ENCODE measurements at regions not wholly inside any gene's neighbourhood (a gene's known extent, or its start where the extent isn't known, plus 50 kb on each side); places are given as distances from the start of the nearest gene placed in this dataset.
A peak's percentile ranks its signal among the peaks of the same experiment; 100 is the strongest.
"Not testable (repeated sequence)": the region's sequence is repeated elsewhere in the genome, so short reads cannot be mapped to it uniquely, and the experiment has no call there.

DNA sequence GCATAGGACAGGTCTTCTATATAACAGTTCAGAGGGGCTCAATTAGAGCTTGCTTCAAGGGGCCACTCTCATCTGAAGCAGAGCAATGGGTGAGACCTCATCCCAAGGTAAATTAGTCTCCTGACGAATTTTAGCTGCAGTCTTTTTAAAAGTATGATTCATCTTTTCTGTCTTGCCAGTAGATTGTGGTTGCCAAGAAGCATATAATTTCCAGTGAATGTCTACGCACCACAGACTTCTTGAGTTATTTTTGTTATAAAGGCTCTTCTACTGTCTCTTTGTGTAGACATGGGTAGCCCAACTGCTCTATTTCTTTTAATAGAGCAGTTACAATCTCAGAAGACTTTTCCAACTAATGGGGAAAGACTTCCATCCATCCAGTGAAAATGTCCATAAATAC is 108.9 kb upstream of the FMN2 start:
- no peak overlapping the region for H3K4me3 Mint-ChIP-seq (ENCODE audit: low read depth)
- H3K27me3 Mint-ChIP-seq = peaks cover 4% of the 10 kb centered on the region
- TF ChIP-seq, protein P1, sequence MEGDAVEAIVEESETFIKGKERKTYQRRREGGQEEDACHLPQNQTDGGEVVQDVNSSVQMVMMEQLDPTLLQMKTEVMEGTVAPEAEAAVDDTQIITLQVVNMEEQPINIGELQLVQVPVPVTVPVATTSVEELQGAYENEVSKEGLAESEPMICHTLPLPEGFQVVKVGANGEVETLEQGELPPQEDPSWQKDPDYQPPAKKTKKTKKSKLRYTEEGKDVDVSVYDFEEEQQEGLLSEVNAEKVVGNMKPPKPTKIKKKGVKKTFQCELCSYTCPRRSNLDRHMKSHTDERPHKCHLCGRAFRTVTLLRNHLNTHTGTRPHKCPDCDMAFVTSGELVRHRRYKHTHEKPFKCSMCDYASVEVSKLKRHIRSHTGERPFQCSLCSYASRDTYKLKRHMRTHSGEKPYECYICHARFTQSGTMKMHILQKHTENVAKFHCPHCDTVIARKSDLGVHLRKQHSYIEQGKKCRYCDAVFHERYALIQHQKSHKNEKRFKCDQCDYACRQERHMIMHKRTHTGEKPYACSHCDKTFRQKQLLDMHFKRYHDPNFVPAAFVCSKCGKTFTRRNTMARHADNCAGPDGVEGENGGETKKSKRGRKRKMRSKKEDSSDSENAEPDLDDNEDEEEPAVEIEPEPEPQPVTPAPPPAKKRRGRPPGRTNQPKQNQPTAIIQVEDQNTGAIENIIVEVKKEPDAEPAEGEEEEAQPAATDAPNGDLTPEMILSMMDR (IDR thresholded peaks at IDR 0.05; ENCODE audit: unreplicated experiment) = no peak
- H3K36me3 Mint-ChIP-seq (ENCODE audit: insufficient read depth) = peaks cover 1% of the 10 kb centered on the region
- H3K4me1 Mint-ChIP-seq (ENCODE audit: low read depth) = no peaks in the 10 kb centered on the region
- no peak for DNase-seq (ENCODE audit: low spot score, unreplicated experiment)
- H3K9me3 Mint-ChIP-seq (ENCODE audit: low read depth) = peaks cover 49% of the 10 kb centered on the region
- no peak overlapping the region for H3K27ac Mint-ChIP-seq

DNA sequence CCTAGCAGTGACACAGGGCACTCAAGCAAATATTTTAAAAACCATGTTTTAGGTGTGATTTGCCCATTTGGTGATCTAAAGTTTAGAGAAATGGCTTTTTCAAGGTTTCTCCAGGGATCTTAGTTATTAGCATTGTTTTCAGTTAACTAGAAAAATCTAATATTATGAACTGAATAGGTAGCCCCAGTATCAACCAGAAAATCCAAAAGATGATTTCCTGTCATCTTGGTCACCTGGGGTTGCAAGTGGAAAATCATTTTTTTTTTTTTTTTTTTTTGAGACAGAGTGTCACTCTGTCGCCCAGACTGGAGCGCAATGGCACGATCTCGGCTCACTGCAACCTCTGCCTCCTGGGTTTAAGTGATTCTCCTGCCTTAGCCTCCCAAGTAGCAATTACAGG is 106.6 kb upstream of the FMN2 start:
- peaks cover 34% of the 10 kb centered on the region for H3K9me3 Mint-ChIP-seq (ENCODE audit: low read depth)
- H3K4me1 Mint-ChIP-seq (ENCODE audit: low read depth) = no peaks in the 10 kb centered on the region
- H3K27ac Mint-ChIP-seq = no peak overlapping the region
- H3K27me3 Mint-ChIP-seq = peaks cover 24% of the 10 kb centered on the region
- H3K36me3 Mint-ChIP-seq (ENCODE audit: insufficient read depth) = peaks cover under 1% of the 10 kb centered on the region
- H3K4me3 Mint-ChIP-seq (ENCODE audit: low read depth) = no peak overlapping the region
- DNase-seq (ENCODE audit: low spot score, unreplicated experiment) = no peak
- TF ChIP-seq, protein P1 (IDR thresholded peaks at IDR 0.05; ENCODE audit: unreplicated experiment) = no peak

DNA sequence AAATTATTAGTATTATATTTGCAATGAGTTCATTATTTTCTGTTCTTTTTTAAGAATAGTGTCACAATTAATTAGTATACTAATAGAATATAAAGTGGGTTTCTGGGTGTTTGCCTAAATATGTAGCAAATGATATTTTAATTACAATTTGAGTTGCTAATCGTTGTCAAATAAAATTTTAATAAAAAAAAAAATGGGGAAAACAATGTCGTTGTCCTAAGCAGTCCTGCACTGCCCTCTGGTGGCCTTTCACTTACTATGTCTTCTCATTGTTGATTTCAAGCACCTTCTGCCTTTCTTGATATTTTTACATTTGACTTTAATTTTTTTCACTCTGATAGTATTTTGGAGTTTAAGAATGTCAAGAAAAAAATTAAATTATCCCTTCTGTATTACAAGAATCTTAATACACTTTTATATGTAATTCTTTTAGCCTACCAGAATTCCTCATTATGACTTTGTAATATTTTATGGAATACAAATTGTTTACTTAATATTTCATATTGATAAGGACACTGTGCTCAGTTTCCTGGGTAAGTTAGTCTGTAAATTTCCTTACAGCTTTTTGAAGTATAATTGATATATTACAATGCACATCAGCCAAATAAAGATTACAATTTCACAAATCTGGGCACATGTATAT is 104.5 kb upstream of the FMN2 start:
- Mint-ChIP-seq H3K36me3 (ENCODE audit: insufficient read depth) (no peaks in the 10 kb centered on the region), H3K4me1 (ENCODE audit: low read depth) (no peaks in the 10 kb centered on the region), H3K27me3 (peaks cover 41% of the 10 kb centered on the region), H3K4me3 (ENCODE audit: low read depth) (no peak overlapping the region), H3K27ac (no peak overlapping the region), H3K9me3 (ENCODE audit: low read depth) (peaks cover 23% of the 10 kb centered on the region)
- TF ChIP-seq, protein P1 (IDR thresholded peaks at IDR 0.05; ENCODE audit: unreplicated experiment) = peak; percentile 77
- DNase-seq (ENCODE audit: low spot score, unreplicated experiment) = no peak

DNA sequence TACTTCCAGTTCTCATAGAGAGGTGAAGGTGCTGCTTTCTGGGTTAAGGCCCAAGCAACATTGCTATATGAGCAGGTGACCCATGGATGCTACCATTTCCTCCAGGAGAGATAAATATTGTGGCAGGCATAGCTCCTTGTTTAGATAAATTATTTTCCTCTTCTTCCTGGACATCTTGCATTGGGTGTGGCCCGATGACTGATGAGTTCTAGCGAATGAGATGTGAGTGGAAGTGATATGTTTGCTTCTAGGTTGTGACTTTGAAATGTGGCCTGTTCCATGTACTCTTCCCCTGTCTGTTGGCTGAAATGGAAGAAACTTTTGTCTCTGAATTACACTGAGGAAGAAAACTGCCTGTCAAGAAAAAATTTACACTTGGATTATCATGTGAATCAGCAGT is 101.7 kb upstream of the FMN2 start:
- Mint-ChIP-seq H3K9me3 (ENCODE audit: low read depth) (peaks cover 18% of the 10 kb centered on the region), H3K4me1 (ENCODE audit: low read depth) (no peaks in the 10 kb centered on the region), H3K27me3 (peaks cover 69% of the 10 kb centered on the region), H3K4me3 (ENCODE audit: low read depth) (no peak overlapping the region), H3K27ac (no peak overlapping the region), H3K36me3 (ENCODE audit: insufficient read depth) (no peaks in the 10 kb centered on the region)
- no peak for DNase-seq (ENCODE audit: low spot score, unreplicated experiment)
- TF ChIP-seq, protein P1 (IDR thresholded peaks at IDR 0.05; ENCODE audit: unreplicated experiment) = no peak

DNA sequence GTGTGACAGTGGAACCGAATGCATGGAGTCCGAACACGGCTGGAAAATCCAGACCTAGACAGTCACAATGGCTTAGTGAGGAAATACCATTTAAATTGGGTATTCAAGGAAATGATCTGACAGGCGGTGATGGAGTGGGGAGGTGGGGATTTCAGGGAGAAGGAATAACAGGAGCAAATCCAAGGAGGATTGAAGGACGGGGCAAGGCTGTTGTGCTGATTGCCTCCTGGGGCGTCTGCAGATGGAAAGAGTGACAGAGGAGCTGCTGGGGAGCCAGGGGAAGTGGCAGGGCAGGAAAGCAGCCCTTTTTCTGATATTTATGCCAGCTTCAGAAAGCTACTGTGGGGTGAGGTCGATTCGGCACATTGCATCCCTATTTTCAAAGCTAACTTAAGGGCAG is 99.1 kb upstream of the FMN2 start:
- H3K4me3 Mint-ChIP-seq (ENCODE audit: low read depth); H3K9me3 Mint-ChIP-seq (ENCODE audit: low read depth); H3K27ac Mint-ChIP-seq; H3K4me1 Mint-ChIP-seq (ENCODE audit: low read depth); DNase-seq (ENCODE audit: low spot score, unreplicated experiment); H3K36me3 Mint-ChIP-seq (ENCODE audit: insufficient read depth): not testable (repeated sequence)
- H3K27me3 Mint-ChIP-seq = peaks cover 93% of the 10 kb centered on the region

DNA sequence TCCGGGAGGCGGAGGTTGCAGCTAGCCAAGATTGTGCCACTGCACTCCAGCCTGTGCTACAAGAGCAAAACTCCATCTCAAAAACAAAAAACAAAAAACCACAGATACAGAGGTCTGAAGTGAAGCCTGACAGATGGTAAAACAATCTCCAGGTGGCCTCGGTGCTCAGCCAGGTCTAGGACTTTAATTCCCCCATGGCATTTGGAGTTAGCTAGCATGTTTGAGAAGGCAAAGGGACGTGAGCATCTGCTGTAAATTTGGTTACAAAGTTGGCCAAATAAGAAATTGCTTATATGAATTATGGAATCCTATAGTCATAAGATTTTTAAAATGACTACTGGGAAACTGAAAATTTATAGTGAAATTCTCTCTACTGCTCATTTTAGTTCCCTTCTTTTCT is 98.3 kb upstream of the FMN2 start:
- peaks cover 1% of the 10 kb centered on the region for H3K4me1 Mint-ChIP-seq (ENCODE audit: low read depth)
- H3K36me3 Mint-ChIP-seq (ENCODE audit: insufficient read depth) = no peaks in the 10 kb centered on the region
- peaks cover 88% of the 10 kb centered on the region for H3K27me3 Mint-ChIP-seq
- no peak overlapping the region for H3K4me3 Mint-ChIP-seq (ENCODE audit: low read depth)
- DNase-seq (ENCODE audit: low spot score, unreplicated experiment) = no peak
- TF ChIP-seq, protein P1 (IDR thresholded peaks at IDR 0.05; ENCODE audit: unreplicated experiment) = no peak
- no peak overlapping the region for H3K27ac Mint-ChIP-seq
- peaks cover 7% of the 10 kb centered on the region for H3K9me3 Mint-ChIP-seq (ENCODE audit: low read depth)
